ENCODE measurements at regions not wholly inside any gene's neighbourhood (a gene's known extent, or its start where the extent isn't known, plus 50 kb on each side); places are given as distances from the start of the nearest gene placed in this dataset.

GRCh38 chr13:36763126-36763722, 55.8 kb upstream of the RFXAP start:
- TF ChIP-seq SRF (IDR thresholded peaks at IDR 0.05; ENCODE audit: low read depth): no peak
- TF ChIP-seq YY1 (IDR thresholded peaks at IDR 0.05; ENCODE audit: extremely low read depth, insufficient replicate concordance, low read depth, low read length): no peak
- no peak for TF ChIP-seq ZBTB33 (IDR thresholded peaks at IDR 0.05; ENCODE audit: extremely low read depth, insufficient replicate concordance, low read length)
- no peak for TF ChIP-seq EZH2phosphoT487 (IDR thresholded peaks at IDR 0.05; ENCODE audit: borderline replicate concordance)
- TF ChIP-seq CEBPB (IDR thresholded peaks at IDR 0.05; ENCODE audit: low read depth): no peak
- no peak for TF ChIP-seq SIN3A (IDR thresholded peaks at IDR 0.05; ENCODE audit: low read depth)
- no peak for TF ChIP-seq POLR2AphosphoS5 (IDR thresholded peaks at IDR 0.05; ENCODE audit: low read depth, low read length)
- no peak for TF ChIP-seq ELF1 (IDR thresholded peaks at IDR 0.05; ENCODE audit: borderline replicate concordance, low read depth)
- TF ChIP-seq EGR1 (IDR thresholded peaks at IDR 0.05; ENCODE audit: low read depth): no peak
- no peak for TF ChIP-seq POLR2A (IDR thresholded peaks at IDR 0.05; ENCODE audit: borderline replicate concordance, extremely low read depth, insufficient read depth, insufficient read length)
- TF ChIP-seq JUND (IDR thresholded peaks at IDR 0.05): no peak
- TF ChIP-seq, protein P1, sequence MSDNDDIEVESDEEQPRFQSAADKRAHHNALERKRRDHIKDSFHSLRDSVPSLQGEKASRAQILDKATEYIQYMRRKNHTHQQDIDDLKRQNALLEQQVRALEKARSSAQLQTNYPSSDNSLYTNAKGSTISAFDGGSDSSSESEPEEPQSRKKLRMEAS (IDR thresholded peaks at IDR 0.05): no peak
- no peak for TF ChIP-seq RAD21 (IDR thresholded peaks at IDR 0.05; ENCODE audit: low read depth)
- no peak for TF ChIP-seq FOSL1 (IDR thresholded peaks at IDR 0.05; ENCODE audit: low read depth)
- no peak for TF ChIP-seq TCF7L2 (IDR thresholded peaks at IDR 0.05; ENCODE audit: borderline replicate concordance, extremely low read depth, insufficient read depth, insufficient read length)
- no peak for TF ChIP-seq SP1 (IDR thresholded peaks at IDR 0.05; ENCODE audit: low read depth)
- H2AFZ ChIP-seq (ENCODE audit: low read depth, low read length, poor library complexity, severe bottlenecking): no peak overlapping the region
- no peaks in the 10 kb centered on the region for H3K27me3 ChIP-seq (ENCODE audit: insufficient read depth, low read length)
- no peak overlapping the region for H3K27ac ChIP-seq (ENCODE audit: low read depth, low read length)
- no peak for DNase-seq (ENCODE audit: low read depth, low spot score)
- ATAC-seq: no peak
- H3K4me2 ChIP-seq (ENCODE audit: low read length): no peak overlapping the region
- BruUV-seq (replicated peaks): no TSS peak
- H3K79me2 ChIP-seq (ENCODE audit: insufficient read depth, low read length): no peaks in the 10 kb centered on the region
- H3K9ac ChIP-seq (ENCODE audit: low read length): no peak overlapping the region
- peaks cover 3 to 4% of the 10 kb centered on the region in 2 experiments; a peak in 2 of 4 replicates for H3K9me3 ChIP-seq (ENCODE audit: control insufficient read depth in 1 of 2, insufficient read depth in 1 of 2, low read depth in 1 of 2, low read length in 2 of 2)
- no peak overlapping the region for H3K4me3 ChIP-seq (replicated peaks in 1 of 2; ENCODE audit: low read depth in 1 of 2, low read length in 2 of 2)
- intact Hi-C loops (cut with micrococcal nuclease): no loop called here
- ChIA-PET CTCF (no interaction called here), POLR2A (no interaction called here), RAD21 (ENCODE audit: low non-redundant PET in 1 of 2, low total read pairs in 2 of 2, uncharacterized antibody in 2 of 2, unreplicated experiment in 2 of 2) (no interaction called here)
- H3K36me3 ChIP-seq (ENCODE audit: control insufficient read depth in 1 of 2, insufficient read depth in 2 of 2, low read length in 2 of 2): no peaks in the 10 kb centered on the region
- no peaks in the 10 kb centered on the region for H4K20me1 ChIP-seq (ENCODE audit: insufficient read depth)
- peaks cover 4 to 21% of the 10 kb centered on the region in 2 experiments for H3K4me1 ChIP-seq (ENCODE audit: control insufficient read depth in 1 of 2, insufficient read depth in 2 of 2, low read length in 2 of 2)
- no peaks in the 10 kb centered on the region for H3K9me2 ChIP-seq (ENCODE audit: insufficient read depth)
